NCI-H146 (cell line): ENCODE measurements at regions not wholly inside any gene's neighbourhood (a gene's known extent, or its start where the extent isn't known, plus 50 kb on each side); places are given as distances from the start of the nearest gene placed in this dataset.
A peak's percentile ranks its signal among the peaks of the same experiment; 100 is the strongest.
"Not testable (repeated sequence)": the region's sequence is repeated elsewhere in the genome, so short reads cannot be mapped to it uniquely, and the experiment has no call there.

Source experiments
- DNase-seq: peaks from one replicate; lab custom pipeline; 2025; lab: John Stamatoyannopoulos, UW

GRCh38 chr2:200173691-200174090 lies 132.8 kb upstream of the SPATS2L start:
- DNase-seq, result no peak

- DNase-seq, result no peak
Measured at GRCh38 chr2:200174433-200175216, 131.9 kb upstream of the SPATS2L start.

- no peak for DNase-seq
Measured at GRCh38 chr2:200177971-200178911, 128.3 kb upstream of the SPATS2L start.

- DNase-seq, result no peak
Measured at GRCh38 chr2:200179151-200179550, 127.3 kb upstream of the SPATS2L start.

- DNase-seq, result no peak
Measured at GRCh38 chr2:200180943-200181342, 125.5 kb upstream of the SPATS2L start.

- DNase-seq, result no peak
Measured at GRCh38 chr2:200181755-200182154, 124.7 kb upstream of the SPATS2L start.

GRCh38 chr2:200184748-200185627 lies 121.5 kb upstream of the SPATS2L start:
- DNase-seq, result no peak

GRCh38 chr2:200185628-200186000 lies 120.9 kb upstream of the SPATS2L start:
- DNase-seq, result no peak

GRCh38 chr2:200186002-200186401 lies 120.5 kb upstream of the SPATS2L start:
- DNase-seq, result no peak

GRCh38 chr2:200188876-200189275 lies 117.6 kb upstream of the SPATS2L start:
- no peak for DNase-seq

GRCh38 chr2:200189964-200190363 lies 116.5 kb upstream of the SPATS2L start:
- no peak for DNase-seq

GRCh38 chr2:200193331-200193730 lies 113.2 kb upstream of the SPATS2L start:
- no peak for DNase-seq

- DNase-seq, result no peak
Measured at GRCh38 chr2:200193791-200194190, 112.7 kb upstream of the SPATS2L start.

- DNase-seq, result no peak
Measured at GRCh38 chr2:200194746-200195145, 111.7 kb upstream of the SPATS2L start.

GRCh38 chr2:200199005-200199404 lies 107.5 kb upstream of the SPATS2L start:
- DNase-seq, result no peak

- no peak for DNase-seq
Measured at GRCh38 chr2:200199576-200200263, 106.8 kb upstream of the SPATS2L start.

- not testable (repeated sequence) for DNase-seq
Measured at GRCh38 chr2:200201839-200202238, 104.7 kb upstream of the SPATS2L start.

GRCh38 chr2:200203381-200203827 lies 103.1 kb upstream of the SPATS2L start:
- DNase-seq, result no peak

GRCh38 chr2:200208041-200208440 lies 98.5 kb upstream of the SPATS2L start:
- no peak for DNase-seq

GRCh38 chr2:200209030-200209429 lies 97.5 kb upstream of the SPATS2L start:
- no peak for DNase-seq

- peak; percentile 4 for DNase-seq
Measured at GRCh38 chr2:200211643-200212042, 94.8 kb upstream of the SPATS2L start.
